Upper lobe of right lung (tissue), 1 donor: ENCODE measurements at regions not wholly inside any gene's neighbourhood (a gene's known extent, or its start where the extent isn't known, plus 50 kb on each side); places are given as distances from the start of the nearest gene placed in this dataset.

Experiments
- ATAC-seq: fragments of 200-7000 bp; cut with Tn5 transposase; one replicate; pipeline ENCODE4 v1.9.1; 2020; ENCODE audit warnings: mild to moderate bottlenecking, moderate library complexity
- DNase-seq: peaks from one replicate; pipeline ENCODE4 v3.0.0-alpha.2; 2020
- H3K27ac ChIP-seq: fragments of 200-600 bp; one replicate; pipeline ENCODE4 v1.8.0; 2022
- H3K27me3 ChIP-seq: fragments of 200-600 bp; one replicate; pipeline ENCODE4 v1.8.0; 2022; ENCODE audit warnings: mild to moderate bottlenecking
- H3K36me3 ChIP-seq: fragments of 200-600 bp; one replicate; pipeline ENCODE4 v1.8.0; 2022
- H3K4me1 ChIP-seq: fragments of 200-600 bp; one replicate; pipeline ENCODE4 v1.8.0; 2022
- H3K4me3 ChIP-seq: fragments of 200-600 bp; one replicate; pipeline ENCODE4 v1.8.0; 2022; ENCODE audit warnings: mild to moderate bottlenecking
- H3K9me3 ChIP-seq: fragments of 200-600 bp; one replicate; pipeline ENCODE4 v1.8.0; 2022
- CTCF ChIP-seq: fragments of 200-600 bp; IDR thresholded peaks from one replicate; pipeline ENCODE4 v1.8.0; 2022; ENCODE audit warnings: antibody characterized with exemption
- intact Hi-C: fragments of 100-400 bp; cut with DNase I; formaldehyde crosslinking; loops from one replicate; pipeline ENCODE4 v1.11.0; 2022
- donor health status: DM: no; HTN: yes; CAD: no; lungs with severe emphysema.

- DNase-seq, result no peak
- Histone ChIP-seq H3K4me1 (no peaks in the 10 kb centered on the region), H3K36me3 (no peaks in the 10 kb centered on the region), H3K27me3 (no peaks in the 10 kb centered on the region), H3K27ac (no peak overlapping the region), H3K9me3 (no peaks in the 10 kb centered on the region), H3K4me3 (no peak overlapping the region)
- TF ChIP-seq CTCF, result no peak
- intact Hi-C loops, result no loop called here
- no peak for ATAC-seq
Measured at GRCh38 chr1:187313115-187313514, 484.4 kb downstream of the PLA2G4A start.

GRCh38 chr1:187326557-187326956 is 497.8 kb downstream of the PLA2G4A start:
- DNase-seq, result no peak
- Histone ChIP-seq H3K27ac (no peak overlapping the region), H3K4me3 (no peak overlapping the region), H3K27me3 (no peaks in the 10 kb centered on the region), H3K4me1 (no peaks in the 10 kb centered on the region), H3K9me3 (no peaks in the 10 kb centered on the region), H3K36me3 (no peaks in the 10 kb centered on the region)
- no peak for ATAC-seq
- intact Hi-C loops, result no loop called here
- TF ChIP-seq CTCF, result no peak

GRCh38 chr1:187336441-187337168 is 507.9 kb downstream of the PLA2G4A start:
- Histone ChIP-seq H3K9me3 (no peaks in the 10 kb centered on the region), H3K4me1 (no peaks in the 10 kb centered on the region), H3K4me3 (no peak overlapping the region), H3K27ac (no peak overlapping the region), H3K36me3 (no peaks in the 10 kb centered on the region), H3K27me3 (no peaks in the 10 kb centered on the region)
- no peak for ATAC-seq
- no peak for TF ChIP-seq CTCF
- intact Hi-C loops, result no loop called here
- DNase-seq, result no peak

GRCh38 chr1:187338762-187339412 is 510.1 kb downstream of the PLA2G4A start:
- H3K36me3 ChIP-seq, result no peaks in the 10 kb centered on the region
- no peaks in the 10 kb centered on the region for H3K27me3 ChIP-seq
- H3K4me1 ChIP-seq, result no peaks in the 10 kb centered on the region
- no peak overlapping the region for H3K4me3 ChIP-seq
- TF ChIP-seq CTCF, result no peak
- no peak overlapping the region for H3K27ac ChIP-seq
- ATAC-seq (no peak), DNase-seq (no peak)
- intact Hi-C loops, result no loop called here
- H3K9me3 ChIP-seq, result no peaks in the 10 kb centered on the region

GRCh38 chr1:187342495-187342894 is 513.7 kb downstream of the PLA2G4A start:
- DNase-seq (no peak), ATAC-seq (no peak)
- Histone ChIP-seq H3K27me3 (no peaks in the 10 kb centered on the region), H3K27ac (no peak overlapping the region), H3K4me3 (no peak overlapping the region), H3K36me3 (no peaks in the 10 kb centered on the region), H3K9me3 (no peaks in the 10 kb centered on the region), H3K4me1 (no peaks in the 10 kb centered on the region)
- no peak for TF ChIP-seq CTCF
- intact Hi-C loops, result no loop called here
